HCT116 (cell line): ENCODE measurements at regions not wholly inside any gene's neighbourhood (a gene's known extent, or its start where the extent isn't known, plus 50 kb on each side); places are given as distances from the start of the nearest gene placed in this dataset.

Experiments
- ATAC-seq: fragments of 200-7000 bp; cut with Tn5 transposase; 2 replicates; pipeline ENCODE4 v1.9.1; 2020; ENCODE audit warnings: mild to moderate bottlenecking, moderate library complexity
- BruUV-seq: library from RNA; stranded (reverse); fragments of 400-500 nt; replicated peaks from 2 replicates; lab custom pipeline; 2021; lab: Mats Ljungman, UMichigan
- CTCF ChIA-PET: fragments of 300-600 bp; sonication (Branson Sonifier 250); formaldehyde crosslinking; loops from one replicate; lab custom pipeline; 2021; ENCODE audit warnings: antibody characterized with exemption; lab: Charles Lee
- POLR2A ChIA-PET: fragments of 300-600, 350-600 bp; sonication (Branson Sonifier 250); formaldehyde crosslinking; loops from one replicate; lab custom pipeline; 2021; ENCODE audit warnings: antibody characterized with exemption; lab: Charles Lee
- RAD21 ChIA-PET, 2 experiments: fragments of 300-600 bp; sonication (Branson Sonifier 250); formaldehyde crosslinking; loops; one replicate each; lab custom pipeline; 2023; ENCODE audit warnings: low total read pairs in 2 of 2; ENCODE audit not compliant: uncharacterized antibody in 2 of 2, unreplicated experiment in 2 of 2, low non-redundant PET in 1 of 2; lab: Charles Lee
- DNase-seq: peaks from one replicate; pipeline ENCODE4 v3.0.0-alpha.2; 2010; ENCODE audit warnings: low read depth, low spot score
- H2AFZ ChIP-seq: fragments of 200-600 bp; shearing (Covaris generic), sonication (generic); 2 replicates; pipeline ENCODE4 v1.6.1; 2017; ENCODE audit warnings: low read depth, mixed run types, mixed read lengths, antibody characterized with exemption, low read length; ENCODE audit not compliant: poor library complexity, severe bottlenecking
- H3K27ac ChIP-seq: 2 replicates; pipeline ENCODE4 v1.5.1; 2012; ENCODE audit warnings: low read depth, low read length
- H3K27me3 ChIP-seq: fragments of 200-600 bp; sonication (generic); 2 replicates; pipeline ENCODE4 v1.6.1; 2016; ENCODE audit warnings: mixed run types, low read length, mixed read lengths; ENCODE audit not compliant: insufficient read depth
- H3K36me3 ChIP-seq, 2 experiments: fragments of 200-500 bp in 1 of 2; fragments of 200-600 bp in 1 of 2; sonication (Bioruptor generic) in 1 of 2; sonication (generic) in 1 of 2; 2 replicates each; pipeline versions ENCODE4 v1.5.1 to v1.6.1; 2014 to 2016; ENCODE audit warnings: low read length in 2 of 2, inconsistent platforms in 1 of 2, mixed read lengths in 1 of 2, mixed run types in 1 of 2; ENCODE audit not compliant: insufficient read depth in 2 of 2, control insufficient read depth in 1 of 2
- H3K4me1 ChIP-seq, 2 experiments: fragments of 200-600 bp in 1 of 2; sonication (generic) in 1 of 2; 2 replicates each; pipeline versions ENCODE4 v1.5.1 to v1.6.1; 2012 to 2017; ENCODE audit warnings: low read length in 2 of 2, inconsistent platforms in 1 of 2, mild to moderate bottlenecking in 1 of 2, mixed read lengths in 1 of 2, mixed run types in 1 of 2, moderate library complexity in 1 of 2; ENCODE audit not compliant: insufficient read depth in 2 of 2, control insufficient read depth in 1 of 2
- H3K4me2 ChIP-seq: fragments of 200-600 bp; sonication (generic); 2 replicates; pipeline ENCODE4 v1.6.1; 2017; ENCODE audit warnings: mixed run types, low read length, mixed read lengths
- H3K4me3 ChIP-seq, 2 experiments: fragments of 200-600 bp in 1 of 2; sonication (generic) in 1 of 2; replicated peaks in 1 of 2; 2 replicates each; pipeline ENCODE4 v1.5.1; 2011 to 2016; ENCODE audit warnings: low read length in 2 of 2, control low read depth in 1 of 2, low read depth in 1 of 2, mild to moderate bottlenecking in 1 of 2, mixed read lengths in 1 of 2, mixed run types in 1 of 2
- H3K79me2 ChIP-seq: fragments of 200-600 bp; sonication (generic); 2 replicates; pipeline ENCODE4 v1.6.1; 2017; ENCODE audit warnings: mild to moderate bottlenecking, mixed run types, low read length, moderate library complexity, mixed read lengths; ENCODE audit not compliant: insufficient read depth
- H3K9ac ChIP-seq: fragments of 200-600 bp; sonication (generic); 2 replicates; pipeline ENCODE4 v1.6.1; 2016; ENCODE audit warnings: low read length, mixed read lengths
- H3K9me2 ChIP-seq: fragments of 200-600 bp; sonication (generic), shearing (Covaris generic); 2 replicates; pipeline ENCODE4 v1.6.1; 2017; ENCODE audit warnings: mixed run types, mild to moderate bottlenecking, moderate library complexity; ENCODE audit not compliant: insufficient read depth
- H3K9me3 ChIP-seq, 2 experiments: fragments of 200-500 bp in 1 of 2; fragments of 200-600 bp in 1 of 2; sonication (Bioruptor generic) in 1 of 2; sonication (generic) in 1 of 2; 2 replicates each; pipeline ENCODE4 v1.6.1; 2014 to 2017; ENCODE audit warnings: low read length in 2 of 2, mixed read lengths in 2 of 2, inconsistent platforms in 1 of 2, low read depth in 1 of 2, mild to moderate bottlenecking in 1 of 2, mixed run types in 1 of 2, moderate library complexity in 1 of 2; ENCODE audit not compliant: control insufficient read depth in 1 of 2, insufficient read depth in 1 of 2
- H4K20me1 ChIP-seq: fragments of 200-600 bp; sonication (generic), shearing (Covaris generic); 2 replicates; pipeline ENCODE4 v1.6.1; 2017; ENCODE audit warnings: mixed run types, mild to moderate bottlenecking, moderate library complexity; ENCODE audit not compliant: insufficient read depth
- CBX3 ChIP-seq: IDR thresholded peaks from 2 replicates; pipeline ENCODE4 v1.6.1; 2012; ENCODE audit warnings: low read depth
- EZH2 ChIP-seq: fragments of 200-600 bp; sonication (generic); IDR thresholded peaks from 2 replicates; pipeline ENCODE4 v1.6.1; 2017; ENCODE audit warnings: antibody characterized with exemption, mixed run types
- EZH2phosphoT487 ChIP-seq: fragments of 200-600 bp; IDR thresholded peaks from 2 replicates; pipeline ENCODE4 v1.6.1; 2018; ENCODE audit warnings: antibody characterized with exemption, borderline replicate concordance
- JUND ChIP-seq: IDR thresholded peaks from 2 replicates; pipeline ENCODE4 v1.6.1; 2012
- POLR2AphosphoS5 ChIP-seq: IDR thresholded peaks from 2 replicates; pipeline ENCODE4 v1.6.1; 2011; ENCODE audit warnings: mild to moderate bottlenecking, low read depth, low read length, moderate library complexity
- SIN3A ChIP-seq: IDR thresholded peaks from 2 replicates; pipeline ENCODE4 v1.6.1; 2012; ENCODE audit warnings: low read depth
- TCF7L2 ChIP-seq: IDR thresholded peaks from 2 replicates; pipeline ENCODE4 v1.7.0; 2011; ENCODE audit warnings: borderline replicate concordance, inconsistent platforms; ENCODE audit not compliant: insufficient read depth, insufficient read length; ENCODE audit errors: extremely low read depth
- intact Hi-C: fragments of 100-400 bp; cut with micrococcal nuclease; formaldehyde crosslinking; loops from 2 replicates; pipeline ENCODE4 v1.10.0; 2022
- TF ChIP-seq, protein P1 (sequence below): IDR thresholded peaks from 2 replicates; pipeline ENCODE4 v1.6.1; 2012

GRCh38 chr13:24002206-24002815 is 105.0 kb upstream of the C1QTNF9B start:
- BruUV-seq, result no TSS peak
- H3K9me3 ChIP-seq, result no peaks in the 10 kb centered on the region
- H3K9ac ChIP-seq, result no peak overlapping the region
- no peaks in the 10 kb centered on the region for H3K79me2 ChIP-seq
- no peaks in the 10 kb centered on the region for H3K27me3 ChIP-seq
- no peak overlapping the region for H2AFZ ChIP-seq
- no peak overlapping the region for H3K4me3 ChIP-seq
- ChIA-PET RAD21 (no interaction called here), CTCF (no interaction called here), POLR2A (no interaction called here)
- ATAC-seq (no peak), DNase-seq (no peak)
- intact Hi-C loops, result no loop called here
- TF ChIP-seq, protein P1, sequence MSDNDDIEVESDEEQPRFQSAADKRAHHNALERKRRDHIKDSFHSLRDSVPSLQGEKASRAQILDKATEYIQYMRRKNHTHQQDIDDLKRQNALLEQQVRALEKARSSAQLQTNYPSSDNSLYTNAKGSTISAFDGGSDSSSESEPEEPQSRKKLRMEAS, result no peak
- no peak for TF ChIP-seq POLR2AphosphoS5
- TF ChIP-seq SIN3A, result no peak
- no peak for TF ChIP-seq TCF7L2
- no peak for TF ChIP-seq JUND
- no peak for TF ChIP-seq CBX3
- H3K9me2 ChIP-seq, result no peaks in the 10 kb centered on the region
- H3K4me1 ChIP-seq, result no peaks in the 10 kb centered on the region
- H3K36me3 ChIP-seq, result no peaks in the 10 kb centered on the region
- H3K4me2 ChIP-seq, result no peak overlapping the region
- no peaks in the 10 kb centered on the region for H4K20me1 ChIP-seq
- no peak overlapping the region for H3K27ac ChIP-seq

DNA sequence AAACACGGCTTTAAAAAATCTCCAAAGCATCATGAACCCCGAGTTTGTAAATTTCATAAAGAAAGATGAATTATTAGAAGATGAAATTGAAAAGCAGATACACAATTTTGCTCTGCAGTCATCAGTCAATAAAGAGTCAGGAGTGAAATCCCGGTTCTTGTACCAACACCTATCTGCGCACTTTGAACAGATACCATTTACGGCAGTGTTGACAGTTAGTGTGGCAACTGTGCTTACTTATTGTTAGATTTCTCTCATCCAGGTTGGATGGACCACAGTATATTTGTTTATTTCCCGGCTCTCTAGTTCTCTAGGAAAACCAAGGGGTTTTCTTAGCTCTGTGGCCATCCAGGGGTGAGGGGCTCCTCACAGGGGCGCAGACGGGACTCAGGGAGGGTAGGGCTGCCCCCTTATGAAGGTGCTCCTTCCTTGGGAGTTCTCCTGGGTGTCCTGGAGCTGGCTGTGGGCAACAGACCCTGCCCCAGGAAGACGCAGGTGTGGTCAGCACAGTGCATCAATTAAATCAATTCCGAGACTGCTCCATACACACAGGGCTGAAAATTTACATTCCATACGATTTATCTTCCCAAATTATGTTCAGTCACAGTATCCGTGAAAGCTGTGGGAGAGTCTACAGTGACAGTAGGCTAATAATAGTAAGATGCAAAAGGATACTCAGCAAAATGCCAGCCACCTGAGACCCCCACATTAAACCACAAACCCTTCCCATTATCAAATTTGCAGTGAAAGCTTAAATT is 107.0 kb upstream of the C1QTNF9B start:
- POLR2A ChIA-PET, result no interaction called here
- CTCF ChIA-PET, result no interaction called here
- no peak overlapping the region for H3K4me2 ChIP-seq
- no peaks in the 10 kb centered on the region for H3K9me2 ChIP-seq
- no TSS peak for BruUV-seq
- TF ChIP-seq EZH2 (no peak), EZH2phosphoT487 (no peak)
- no peaks in the 10 kb centered on the region for H3K79me2 ChIP-seq
- no peaks in the 10 kb centered on the region for H3K9me3 ChIP-seq
- H3K4me3 ChIP-seq, result no peak overlapping the region
- no peak overlapping the region for H3K9ac ChIP-seq
- no peak overlapping the region for H2AFZ ChIP-seq
- DNase-seq (no peak), ATAC-seq (no peak)
- no peaks in the 10 kb centered on the region for H3K4me1 ChIP-seq
- H3K27ac ChIP-seq, result no peak overlapping the region
- intact Hi-C loops, result no loop called here
- H3K36me3 ChIP-seq, result no peaks in the 10 kb centered on the region
- no peaks in the 10 kb centered on the region for H3K27me3 ChIP-seq
- RAD21 ChIA-PET, result no interaction called here
- H4K20me1 ChIP-seq, result no peaks in the 10 kb centered on the region
